OCI-LY3 (cell line): ENCODE measurements at regions not wholly inside any gene's neighbourhood (a gene's known extent, or its start where the extent isn't known, plus 50 kb on each side); places are given as distances from the start of the nearest gene placed in this dataset.

Experiments used
- CTCF ChIP-seq: fragments of 200-600, 300-600 bp; sonication (generic); IDR thresholded peaks from 2 replicates; pipeline ENCODE4 v1.5.1; 2014; ENCODE audit warnings: antibody characterized with exemption, low read length, low read depth
- EZH2phosphoT487 ChIP-seq: fragments of 200-600 bp; shearing (Covaris generic); IDR thresholded peaks from 2 replicates; pipeline ENCODE4 v1.6.1; 2018; ENCODE audit warnings: antibody characterized with exemption, mixed run types, low read depth

DNA sequence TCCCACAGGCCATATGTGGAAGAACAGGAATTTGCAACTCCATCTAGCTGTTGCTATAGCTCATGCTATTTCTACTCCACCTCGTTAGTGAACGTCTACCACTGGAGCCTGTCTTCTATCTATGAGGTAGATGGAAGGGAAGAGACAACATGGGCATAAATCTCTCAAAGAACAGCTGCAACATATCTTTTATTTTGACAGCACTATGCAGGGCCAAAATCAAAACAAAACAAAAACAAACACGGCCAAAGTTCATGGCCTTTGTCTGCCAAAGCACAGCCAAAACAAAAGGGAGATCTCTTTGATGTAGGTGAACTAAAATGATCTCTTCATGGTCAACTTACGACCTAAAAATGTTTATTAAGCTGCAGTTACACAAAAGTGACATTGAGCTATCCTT is 215.2 kb upstream of the MPPED2 start:
- TF ChIP-seq CTCF: no peak
- TF ChIP-seq EZH2phosphoT487: no peak
